Stimulated activated naive CD4-positive, alpha-beta T cell treated with Interleukin-2 at 50 U/mL for 16 hours (primary cell): ENCODE measurements at regions not wholly inside any gene's neighbourhood (a gene's known extent, or its start where the extent isn't known, plus 50 kb on each side); places are given as distances from the start of the nearest gene placed in this dataset.
"Not testable (repeated sequence)": the region's sequence is repeated elsewhere in the genome, so short reads cannot be mapped to it uniquely, and the experiment has no call there.

Experiments used
- DNase-seq: peaks from one replicate; lab custom pipeline; 2025; lab: John Stamatoyannopoulos, UW

DNA sequence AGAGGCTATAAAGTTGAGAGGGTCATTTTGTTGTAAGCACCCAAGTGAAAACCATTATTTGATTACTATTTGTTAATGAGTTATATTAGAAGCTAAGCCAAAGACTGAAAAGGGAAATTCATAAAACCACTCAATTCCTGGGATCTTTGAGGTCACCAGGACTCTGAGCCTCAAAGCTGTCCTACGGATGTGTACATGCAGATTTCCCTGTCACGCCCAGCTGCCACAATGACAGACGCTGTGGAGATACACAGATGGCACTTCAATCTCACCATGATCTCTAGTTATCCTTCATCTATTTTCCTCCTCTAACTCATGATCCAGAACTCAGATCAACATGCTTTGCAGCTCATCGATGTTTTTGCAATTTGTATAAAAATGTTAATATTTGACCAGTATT is 403.5 kb upstream of the MIR17HG start:
- DNase-seq: no peak

DNA sequence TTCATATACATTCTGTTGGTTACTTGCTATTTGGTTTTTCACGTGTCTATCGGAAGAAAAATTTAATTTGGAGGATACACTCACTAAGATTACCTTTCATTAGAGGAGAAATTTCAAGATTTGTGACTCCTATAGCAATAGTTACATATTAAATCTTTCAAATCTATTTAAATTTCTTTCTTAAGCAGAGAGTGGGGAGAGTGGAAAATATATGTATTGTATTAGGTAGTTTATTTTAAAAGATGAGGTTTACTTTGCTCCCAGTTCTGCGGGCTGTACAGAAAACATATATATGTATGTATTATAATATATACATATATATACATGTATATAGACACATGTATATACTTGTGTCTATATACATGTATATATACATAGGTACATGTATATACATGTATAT is 402.3 kb upstream of the MIR17HG start:
- not testable (repeated sequence) for DNase-seq

DNA sequence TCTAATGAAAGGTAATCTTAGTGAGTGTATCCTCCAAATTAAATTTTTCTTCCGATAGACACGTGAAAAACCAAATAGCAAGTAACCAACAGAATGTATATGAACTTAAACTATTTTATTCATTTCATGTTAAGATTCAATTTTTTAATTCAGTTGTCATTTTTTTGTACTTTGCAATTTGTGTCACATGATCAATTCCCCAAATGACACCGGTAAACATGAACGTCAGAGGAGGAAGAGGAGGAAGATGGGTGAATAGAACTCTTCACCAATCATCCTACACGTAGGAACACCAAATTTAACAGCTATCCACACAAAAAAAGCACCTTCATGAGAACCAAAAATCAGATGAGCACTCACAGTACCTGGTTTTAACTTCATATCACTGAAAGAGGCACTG is 401.4 kb upstream of the MIR17HG start:
- not testable (repeated sequence) for DNase-seq

DNA sequence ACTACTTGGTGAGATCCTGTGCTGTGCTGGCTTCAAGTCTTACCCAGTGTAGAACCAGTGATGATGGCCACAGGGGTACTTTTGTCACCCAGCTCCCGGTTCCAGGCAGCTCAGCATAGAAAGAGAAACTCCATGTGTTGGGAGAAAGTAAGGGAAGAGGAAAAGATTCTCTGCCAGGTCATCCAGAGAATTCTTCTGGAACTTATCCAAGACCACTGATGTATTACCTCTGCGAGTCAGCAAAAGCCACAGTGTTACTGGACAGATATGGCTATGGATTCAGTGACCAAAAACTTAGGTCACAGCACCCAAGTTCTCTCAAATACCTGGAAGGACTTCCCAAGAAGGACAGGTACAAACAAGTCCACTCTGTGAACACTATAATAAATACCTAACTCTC is 399.5 kb upstream of the MIR17HG start:
- DNase-seq: no peak

DNA sequence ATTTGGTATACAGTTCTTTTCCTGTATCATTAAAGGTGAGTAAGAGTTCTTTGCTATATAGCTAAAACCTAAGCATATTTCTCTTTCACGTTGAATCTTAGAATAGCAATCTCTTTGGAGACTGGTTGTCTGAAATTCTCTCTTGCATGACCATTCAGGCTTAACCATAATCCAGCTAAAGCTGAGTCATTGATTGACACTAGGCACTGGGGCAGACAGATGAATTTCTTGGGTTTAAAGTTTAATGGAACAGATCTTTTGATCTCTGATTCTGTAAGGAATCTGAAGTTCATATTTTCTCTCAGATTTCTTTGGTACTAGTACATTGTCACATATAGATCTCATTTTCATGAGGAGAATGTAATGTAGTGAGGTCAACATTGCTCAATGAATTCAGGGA is 397.3 kb upstream of the MIR17HG start:
- DNase-seq: no peak

DNA sequence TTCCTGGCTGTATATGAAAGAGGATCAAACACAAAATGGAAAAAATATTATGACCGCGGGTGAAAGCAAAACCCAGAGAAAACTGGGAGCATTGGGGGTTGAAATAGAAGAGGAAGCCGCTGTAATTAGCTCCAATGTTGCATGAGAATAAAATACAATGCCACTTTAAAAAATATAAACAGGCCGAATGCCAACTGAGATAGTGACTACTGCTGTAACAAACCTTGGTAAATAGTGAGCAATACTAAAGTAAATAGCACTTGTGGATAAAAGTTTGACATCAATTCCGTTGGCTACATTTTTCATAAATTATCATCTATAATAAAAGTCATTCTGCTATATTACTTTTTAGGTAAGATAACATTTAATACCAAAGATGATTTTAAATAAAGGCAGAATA is 395.8 kb upstream of the MIR17HG start:
- no peak for DNase-seq

DNA sequence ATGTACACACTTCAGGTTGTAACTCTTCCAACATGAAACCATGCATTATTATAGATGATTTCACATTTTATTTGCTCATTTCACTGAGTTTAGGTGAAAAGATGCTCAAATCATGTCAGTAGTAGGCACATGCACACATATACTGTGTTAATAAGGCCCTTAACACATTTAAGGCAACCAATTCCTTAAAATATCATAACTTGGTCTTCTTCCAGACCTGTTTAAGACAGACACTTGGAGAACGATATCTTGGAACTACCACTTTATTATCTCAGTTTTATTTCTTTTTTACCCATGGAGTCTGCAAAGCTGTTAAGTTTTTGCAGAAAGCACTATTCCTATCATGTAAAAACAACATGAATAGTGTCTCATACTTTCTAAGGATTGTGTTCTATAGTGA is 395.2 kb upstream of the MIR17HG start:
- DNase-seq: no peak

DNA sequence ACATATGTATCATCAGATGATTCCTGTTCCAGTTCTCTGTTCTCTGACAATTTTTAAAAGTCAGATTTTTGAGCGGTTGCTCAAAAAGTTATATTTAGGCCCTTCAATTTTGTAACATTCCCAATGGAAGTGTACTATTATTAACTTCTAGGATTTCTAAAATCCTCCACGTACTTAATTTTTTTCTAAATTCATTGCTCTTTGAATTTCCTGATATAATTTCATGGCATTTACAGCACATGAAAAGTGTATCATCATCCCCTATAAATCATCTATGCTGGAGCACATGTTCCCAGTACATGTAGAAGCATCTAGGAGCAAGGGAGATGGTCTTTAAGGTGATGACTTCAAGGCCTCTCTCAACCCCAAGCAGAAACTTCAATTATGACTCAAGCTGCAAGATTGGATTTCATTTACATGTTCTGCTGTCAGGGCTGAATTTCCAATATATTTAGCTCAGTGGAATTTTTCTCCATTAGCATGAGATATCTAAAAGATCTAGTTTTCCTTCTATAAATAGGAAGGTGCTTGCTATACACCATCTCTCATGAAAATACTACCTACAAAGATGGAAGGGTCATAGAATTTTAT is 392.8 kb upstream of the MIR17HG start:
- DNase-seq: no peak

DNA sequence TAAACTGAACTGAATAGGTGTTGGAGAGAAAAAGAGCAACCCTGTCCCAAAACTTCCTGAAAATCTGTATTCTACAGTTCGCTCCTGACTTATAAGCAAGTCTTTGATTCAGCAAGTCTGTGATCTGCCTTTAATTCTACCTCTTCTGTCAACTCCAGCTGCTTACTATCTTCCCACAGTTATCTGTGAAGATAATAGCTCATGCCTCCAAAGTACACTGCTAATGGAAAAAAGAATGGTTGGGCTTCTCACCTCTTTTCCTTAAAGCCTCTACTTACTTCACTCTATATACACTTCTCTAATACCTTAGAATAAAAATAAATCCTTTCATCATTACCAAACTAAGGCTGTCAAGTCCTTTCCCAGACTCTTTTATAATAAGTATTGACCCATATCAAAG is 391.5 kb upstream of the MIR17HG start:
- DNase-seq: no peak

DNA sequence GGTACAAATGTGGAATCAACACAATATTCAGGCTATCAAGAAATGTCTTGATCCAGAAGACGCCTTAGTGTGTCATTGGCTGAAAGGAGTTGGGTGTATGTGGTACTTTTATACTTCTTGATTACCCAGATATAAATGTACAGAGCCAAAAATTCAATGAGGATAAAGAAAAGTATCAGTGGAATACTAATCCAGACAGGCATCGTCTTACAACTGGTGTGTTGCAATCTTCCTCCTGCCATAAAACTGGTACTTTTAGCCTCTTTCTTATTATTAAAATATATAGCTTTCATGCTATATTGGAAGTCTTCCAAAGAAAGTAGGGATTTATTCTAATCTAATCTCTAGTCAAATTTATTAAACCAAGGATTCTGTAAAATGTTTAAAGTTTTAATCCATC is 388.6 kb upstream of the MIR17HG start:
- DNase-seq: no peak

DNA sequence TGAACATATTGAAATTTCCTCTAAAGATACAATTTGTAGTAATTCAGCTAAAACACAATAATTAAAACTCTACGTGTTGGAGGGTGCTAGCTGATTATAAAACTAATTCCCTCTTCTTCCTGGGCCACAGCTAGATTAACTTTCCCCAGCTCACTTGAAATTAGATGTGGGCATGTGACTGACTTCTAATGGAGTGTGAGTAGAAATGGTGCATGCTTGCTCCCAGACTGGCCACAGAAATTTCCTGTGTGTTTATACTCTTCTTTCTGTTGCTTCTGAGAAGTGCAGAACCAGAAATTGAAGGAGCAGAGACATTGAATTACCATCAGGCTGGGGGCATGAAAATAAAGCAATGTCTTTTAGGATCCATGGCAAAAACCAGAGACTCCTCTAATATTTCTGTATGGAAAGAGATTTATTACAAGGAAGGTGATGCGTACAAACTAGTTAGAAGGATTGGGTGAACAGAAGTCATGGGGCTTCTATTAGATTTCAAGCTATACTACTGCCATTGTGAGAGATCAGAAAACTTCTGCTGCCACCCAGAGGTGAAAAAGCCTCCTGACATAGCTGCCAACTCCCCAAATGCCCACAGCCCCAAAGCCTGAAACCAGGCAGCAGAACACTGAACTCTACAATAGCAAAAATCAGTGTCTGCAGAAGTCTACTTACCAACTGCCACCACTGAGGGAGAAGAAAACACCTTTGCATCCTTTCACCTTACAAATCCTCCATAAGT is 379.2 kb upstream of the MIR17HG start:
- no peak for DNase-seq

DNA sequence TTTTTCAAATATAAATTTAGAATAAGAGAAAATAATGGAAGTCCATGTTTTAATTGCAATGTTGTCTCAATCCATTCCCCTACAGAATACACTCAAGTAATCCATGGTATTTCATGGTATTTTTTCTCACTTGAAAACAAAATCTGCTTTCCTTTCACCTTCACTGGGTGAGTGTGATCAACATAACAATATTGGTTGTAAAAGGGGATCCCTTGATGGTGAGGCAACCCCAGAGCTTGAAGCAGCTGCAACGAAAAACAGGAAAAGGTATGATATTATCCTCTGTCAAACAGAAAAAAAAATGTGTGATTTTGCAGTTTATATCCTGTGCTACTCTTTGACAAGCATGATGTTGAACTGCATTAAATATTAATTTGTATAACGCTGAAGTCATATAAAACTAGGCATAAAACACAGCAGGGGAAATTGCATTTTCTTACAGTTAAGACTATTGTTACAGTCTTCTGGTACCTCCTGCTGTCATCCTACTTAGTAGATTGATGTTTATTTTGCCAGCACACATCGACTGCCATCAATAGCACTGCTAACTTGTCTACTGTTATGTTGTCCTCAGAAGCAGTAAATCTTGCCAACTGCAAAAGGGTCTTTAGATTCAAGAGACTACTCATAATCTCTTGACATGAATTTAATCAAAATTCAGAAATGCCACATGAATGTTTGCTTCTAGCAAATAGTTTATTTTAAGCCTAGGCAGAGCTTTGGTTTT is 373.1 kb upstream of the MIR17HG start:
- no peak for DNase-seq

DNA sequence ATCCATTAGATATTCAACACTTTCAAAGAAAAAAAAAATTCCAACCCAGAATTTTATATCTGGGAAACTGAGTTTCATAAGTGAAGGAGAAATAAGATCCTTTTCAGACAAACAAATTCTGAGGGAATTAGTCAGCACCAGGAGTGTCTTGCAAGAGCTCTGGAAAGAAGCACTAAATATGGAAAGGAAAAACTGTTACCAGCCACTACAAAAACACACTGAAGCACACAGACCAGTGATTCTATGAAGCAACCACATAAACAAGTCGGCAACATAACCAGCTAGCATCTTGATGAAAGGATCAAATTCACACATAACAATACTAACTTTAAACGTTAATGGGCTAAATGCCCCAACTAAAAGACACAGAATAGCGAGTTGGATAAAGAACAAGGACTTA is 368.4 kb upstream of the MIR17HG start:
- DNase-seq: no peak

DNA sequence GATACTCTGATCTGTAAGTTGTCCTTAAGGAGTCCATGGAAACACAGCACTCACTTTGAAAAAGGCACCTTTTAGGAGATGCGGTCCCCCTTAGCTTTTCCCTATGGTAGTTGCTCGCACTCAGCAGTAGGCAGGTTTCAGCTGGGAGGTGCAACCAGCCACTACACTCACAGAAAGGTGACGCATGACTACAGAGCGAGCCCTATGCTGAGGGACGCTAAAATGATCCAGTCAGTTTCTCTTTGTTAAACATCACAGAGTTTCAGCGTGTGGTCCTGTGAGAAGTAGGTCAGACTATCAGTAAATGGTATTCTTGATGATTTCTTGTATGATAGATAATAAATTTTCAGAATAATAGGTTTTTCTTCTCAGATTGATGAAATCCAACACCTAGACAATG is 362.7 kb upstream of the MIR17HG start:
- no peak for DNase-seq

DNA sequence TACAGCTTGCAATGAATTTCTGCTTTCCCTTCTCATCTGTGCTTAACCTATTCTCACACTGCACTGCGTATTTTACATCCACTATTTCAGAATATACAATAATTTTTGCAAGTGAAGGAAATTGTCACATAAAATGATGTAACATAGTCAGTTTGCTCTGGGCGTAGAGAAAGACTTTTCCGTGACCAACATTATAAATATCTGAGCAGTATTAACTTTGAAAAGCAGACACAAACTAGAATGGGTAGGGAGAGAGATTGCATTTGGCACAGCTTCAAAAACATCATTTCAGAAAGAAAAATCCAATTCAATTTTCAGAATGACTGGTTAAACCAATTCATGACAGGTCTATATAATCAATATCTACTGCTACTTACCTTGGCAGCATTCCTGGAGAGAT is 352.5 kb upstream of the MIR17HG start:
- no peak for DNase-seq

DNA sequence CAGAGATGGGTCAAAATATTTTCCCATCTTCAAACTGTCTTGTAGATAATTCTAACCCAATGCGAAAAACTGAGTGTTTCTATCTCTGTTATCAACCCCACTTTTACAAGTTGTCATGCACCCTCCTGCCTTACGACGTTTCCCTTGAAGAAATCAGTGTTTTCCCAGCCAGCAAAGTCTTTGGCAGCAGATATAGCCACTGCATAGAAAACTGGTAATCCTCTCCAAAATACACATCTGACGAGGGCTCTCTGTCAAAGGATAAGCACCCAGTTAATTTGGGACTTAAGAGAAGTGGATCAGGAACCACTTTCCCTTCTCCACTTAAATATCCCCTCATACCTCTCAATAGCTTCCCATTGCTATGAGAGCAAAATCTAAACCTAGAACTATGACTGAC is 351.9 kb upstream of the MIR17HG start:
- no peak for DNase-seq

DNA sequence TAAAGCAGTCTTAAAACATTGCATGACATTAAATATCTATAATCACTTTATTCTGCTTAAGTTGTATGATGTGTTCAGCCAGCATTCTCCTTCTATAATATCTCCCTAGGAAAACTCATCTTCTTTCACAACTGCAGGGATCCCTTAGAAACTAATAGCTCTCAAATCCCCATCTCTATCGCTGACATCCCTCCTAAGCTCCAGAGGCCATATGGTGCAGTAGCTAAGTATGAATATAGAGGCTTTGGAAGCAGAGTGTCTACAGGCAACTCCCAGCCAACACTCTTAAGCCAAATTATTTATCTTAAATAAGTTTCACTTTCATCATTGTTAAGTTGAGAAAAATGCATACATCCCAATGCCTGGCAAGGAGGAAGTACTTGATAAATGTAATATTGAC is 349.5 kb upstream of the MIR17HG start:
- DNase-seq: no peak

DNA sequence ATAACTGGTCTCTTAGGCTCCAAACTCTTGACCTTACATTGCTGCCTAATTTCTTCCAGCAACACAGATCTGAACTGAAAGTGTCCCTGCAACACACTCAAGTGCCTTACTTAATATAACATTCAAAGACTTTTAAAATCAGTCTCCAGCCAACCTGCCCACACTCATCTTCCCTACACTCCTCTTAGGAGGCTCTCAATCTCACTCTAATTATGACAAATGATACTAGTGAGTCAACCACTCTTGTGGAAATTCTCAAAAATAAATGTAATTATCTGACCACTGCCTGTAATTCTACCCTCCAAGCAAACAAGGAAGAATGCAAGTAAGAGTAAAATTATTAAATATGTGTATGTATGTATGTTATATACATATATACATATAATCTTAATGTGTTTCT is 348.1 kb upstream of the MIR17HG start:
- no peak for DNase-seq

DNA sequence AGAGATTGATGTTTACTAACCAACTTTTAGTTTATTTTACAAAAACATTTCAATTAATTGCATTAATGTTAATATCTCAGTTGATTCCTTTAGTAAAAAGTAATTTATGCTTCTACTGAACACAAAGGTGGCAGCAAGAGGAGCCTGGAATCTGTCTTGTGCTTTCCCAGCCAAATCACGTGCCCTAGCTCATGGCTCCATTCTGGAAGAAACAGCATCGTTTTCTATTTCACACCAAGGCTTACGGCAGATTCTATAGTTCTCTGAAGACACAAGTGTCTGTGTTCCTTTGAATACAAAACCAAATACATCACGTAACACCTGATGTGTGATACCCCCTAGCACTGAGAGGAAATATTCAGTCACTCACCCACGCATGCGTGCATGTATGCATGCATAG is 346.1 kb upstream of the MIR17HG start:
- DNase-seq: no peak

DNA sequence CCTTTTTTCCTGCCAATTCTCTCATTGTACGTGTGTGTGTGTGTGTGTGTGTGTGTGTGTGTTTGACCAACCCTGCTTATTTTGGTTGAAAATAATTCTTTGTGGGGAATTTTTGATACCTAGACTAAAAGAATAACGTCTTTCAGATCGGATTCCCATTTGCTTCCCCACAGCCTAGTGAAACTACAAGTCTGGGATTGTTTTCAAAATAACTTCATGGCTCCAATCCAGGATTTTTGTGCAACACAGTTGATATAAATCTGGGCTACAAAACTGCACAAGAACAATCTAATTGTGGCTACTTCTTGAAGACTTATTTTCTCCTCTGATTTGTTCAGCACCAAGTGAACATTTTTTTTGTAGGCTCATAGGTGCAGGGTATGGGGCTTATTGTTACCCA is 332.8 kb upstream of the MIR17HG start:
- no peak for DNase-seq

DNA sequence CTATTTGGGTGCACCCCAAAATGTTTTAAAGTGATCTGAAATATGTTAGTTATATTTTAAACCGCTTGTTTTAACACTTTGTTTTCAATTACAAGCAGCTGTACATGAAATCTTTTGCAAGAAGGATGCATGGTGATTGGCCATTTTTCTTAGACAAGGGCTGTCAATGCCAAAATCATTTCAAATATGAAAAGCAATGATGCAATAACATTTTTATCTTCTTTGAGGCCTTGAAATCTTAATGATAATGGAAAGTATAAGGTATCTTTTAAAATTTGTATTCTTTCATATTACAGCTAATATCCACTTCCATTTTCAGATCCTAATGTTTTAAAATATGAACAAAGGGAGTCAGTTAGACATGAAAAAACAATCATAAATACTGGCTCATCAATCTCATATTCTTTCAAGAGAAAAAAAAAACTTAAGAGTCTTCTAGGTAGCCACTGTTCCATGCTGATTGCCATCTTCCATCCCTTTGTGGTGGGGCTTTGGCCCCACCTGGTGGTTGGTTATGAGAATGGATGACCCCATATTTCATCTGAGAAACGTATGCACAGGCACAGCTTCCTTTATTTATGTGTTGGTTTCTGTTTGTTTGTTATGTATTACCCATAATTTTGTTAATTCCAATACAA is 330.3 kb upstream of the MIR17HG start:
- no peak for DNase-seq

DNA sequence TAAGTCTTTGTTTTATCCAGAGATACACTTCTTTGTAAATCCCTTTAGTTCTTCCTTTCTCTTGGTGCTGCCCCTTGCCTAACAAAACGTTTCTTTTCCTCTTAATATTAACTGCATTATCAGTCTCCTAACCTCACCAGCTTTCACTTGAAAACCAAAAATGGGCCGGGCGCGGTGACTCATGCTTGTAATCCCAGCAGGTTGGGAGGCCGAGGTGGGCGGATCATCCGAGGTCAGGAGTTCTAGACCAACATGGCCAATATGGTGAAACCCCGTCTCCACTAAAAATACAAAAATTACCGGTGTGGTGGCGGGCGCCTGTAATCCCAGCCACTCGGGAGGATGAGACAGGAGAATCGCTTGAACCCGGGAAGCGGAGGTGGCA is 329.8 kb upstream of the MIR17HG start:
- DNase-seq: no peak

DNA sequence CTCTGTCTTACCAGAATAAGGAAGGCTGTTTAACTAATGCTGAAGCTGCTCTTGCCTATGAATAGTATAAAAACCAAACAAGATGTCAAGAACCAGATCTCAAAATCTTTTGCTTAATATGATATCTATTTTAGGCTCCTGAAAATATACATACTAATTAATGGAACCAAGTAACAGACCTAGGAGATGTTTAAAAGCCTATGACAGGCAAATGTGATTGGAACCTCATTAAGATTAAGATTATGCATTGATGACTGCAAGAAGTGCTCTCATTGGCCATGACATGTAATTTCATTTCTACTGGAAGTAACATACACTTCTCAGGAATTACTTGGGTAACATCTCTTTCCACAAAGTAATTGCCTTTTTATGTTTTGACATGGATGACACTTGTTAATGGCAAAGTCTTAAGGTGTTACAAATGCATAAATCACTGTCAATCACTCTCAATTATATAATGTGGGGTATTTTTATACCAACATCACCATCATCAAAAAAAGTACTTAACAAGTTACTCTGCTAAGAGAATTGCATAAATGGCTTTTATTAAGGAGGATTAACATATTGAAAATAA is 326.9 kb upstream of the MIR17HG start:
- DNase-seq: no peak
